HG03558 (cell line): ENCODE measurements at regions not wholly inside any gene's neighbourhood (a gene's known extent, or its start where the extent isn't known, plus 50 kb on each side); places are given as distances from the start of the nearest gene placed in this dataset.
"Not testable (repeated sequence)": the region's sequence is repeated elsewhere in the genome, so short reads cannot be mapped to it uniquely, and the experiment has no call there.

Source experiments
- ATAC-seq: cut with Tn5 transposase; IDR thresholded peaks from one replicate; pipeline ENCODE4 v1.9.1; 2021; ENCODE audit warnings: moderate number of reproducible peaks; ENCODE audit not compliant: unreplicated experiment; ENCODE audit errors: extremely low read depth

DNA sequence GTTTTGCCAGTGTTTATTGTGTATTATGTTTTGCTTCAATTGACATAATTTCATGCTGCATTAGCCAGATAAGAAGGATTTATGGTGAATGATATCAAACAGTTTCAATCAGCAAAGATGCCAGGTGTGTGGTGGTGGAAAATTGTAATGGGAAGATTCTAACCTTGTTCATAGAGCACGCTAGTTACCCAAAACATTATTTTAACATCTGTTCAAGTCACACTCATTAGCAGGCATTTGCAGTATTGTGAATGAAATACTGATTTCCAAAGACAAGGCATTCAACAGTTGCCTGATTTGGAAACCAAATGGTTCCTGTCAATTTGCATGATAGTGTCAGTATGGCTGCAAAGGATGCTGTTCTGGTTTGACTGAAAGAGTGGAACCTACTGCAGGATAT is 129.7 kb downstream of the EPC1 start:
- no peak for ATAC-seq

- not testable (repeated sequence) for ATAC-seq
These were observed 133.1 kb downstream of the EPC1 start for GRCh38 chr10:32213838-32214237.

DNA sequence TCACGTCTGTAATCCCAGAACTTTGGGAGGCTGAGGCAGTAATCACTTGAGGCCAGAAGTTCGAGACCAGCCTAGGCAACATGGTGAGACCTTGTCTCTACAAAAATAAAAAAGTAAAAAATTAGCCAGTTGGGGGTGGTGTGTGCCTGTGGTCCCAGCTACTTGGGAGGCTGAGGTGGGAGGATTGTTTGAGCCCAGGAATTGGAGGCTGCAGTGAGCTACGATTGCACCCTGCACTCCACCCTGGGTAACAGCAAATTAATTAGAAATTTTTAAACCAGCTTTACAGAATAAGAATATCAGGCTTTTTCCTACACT is 136.0 kb downstream of the EPC1 start:
- no peak for ATAC-seq

DNA sequence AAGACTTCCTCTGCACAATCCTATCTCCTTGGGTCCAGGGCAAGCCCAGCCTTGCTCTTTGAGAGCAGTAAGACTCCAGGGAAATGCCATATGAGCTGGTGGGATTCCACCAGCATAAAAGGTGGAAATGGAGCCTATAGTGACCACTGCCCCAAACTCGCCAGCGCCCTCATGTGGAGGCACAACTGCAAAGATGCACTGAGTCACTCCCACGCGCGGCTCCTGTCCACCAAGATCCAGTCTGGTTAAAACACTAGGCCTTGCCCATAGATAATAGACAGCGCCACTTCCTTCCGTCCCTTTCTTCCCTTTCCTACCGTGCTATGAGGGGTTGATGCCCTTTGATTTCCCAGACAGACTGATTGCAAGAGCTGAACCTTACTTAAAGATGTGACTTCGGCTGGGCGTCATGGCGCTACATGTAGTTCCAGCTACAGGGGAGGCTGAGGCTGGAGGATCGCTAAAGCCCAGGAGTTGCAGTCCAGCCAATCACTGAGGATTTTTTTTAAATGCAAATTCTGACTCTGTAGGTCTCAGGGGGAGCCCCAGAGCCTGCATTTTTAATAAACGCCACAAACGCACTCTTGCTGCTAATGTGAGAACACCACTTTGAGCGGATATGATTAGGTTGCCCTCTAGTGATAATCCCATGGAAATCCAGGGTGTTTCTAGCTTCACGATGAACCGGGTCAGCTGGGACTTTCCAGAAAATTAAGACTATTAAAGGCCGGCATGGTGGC is 136.5 kb downstream of the EPC1 start:
- ATAC-seq = no peak

- ATAC-seq = not testable (repeated sequence)
These were observed 139.0 kb downstream of the EPC1 start for GRCh38 chr10:32208005-32208404.

DNA sequence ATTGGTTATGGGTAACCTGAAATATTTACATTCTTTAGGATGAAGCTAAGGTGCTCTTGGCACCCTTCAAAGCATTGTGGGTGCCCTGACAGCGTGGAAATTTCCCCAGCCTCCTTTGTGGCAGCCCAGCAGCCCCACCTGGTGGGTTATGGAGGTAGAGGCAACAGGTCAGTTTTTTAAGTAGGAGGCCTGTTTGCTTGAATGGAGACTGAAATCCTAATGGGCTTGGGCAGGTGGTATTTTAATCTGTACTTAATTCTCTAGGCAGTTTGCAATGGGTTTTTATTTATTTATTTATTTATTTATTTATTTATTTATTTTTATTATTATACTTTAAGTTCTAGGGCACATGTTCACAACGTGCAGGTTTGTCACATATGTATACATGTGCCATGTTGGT is 139.4 kb downstream of the EPC1 start:
- ATAC-seq = no peak

DNA sequence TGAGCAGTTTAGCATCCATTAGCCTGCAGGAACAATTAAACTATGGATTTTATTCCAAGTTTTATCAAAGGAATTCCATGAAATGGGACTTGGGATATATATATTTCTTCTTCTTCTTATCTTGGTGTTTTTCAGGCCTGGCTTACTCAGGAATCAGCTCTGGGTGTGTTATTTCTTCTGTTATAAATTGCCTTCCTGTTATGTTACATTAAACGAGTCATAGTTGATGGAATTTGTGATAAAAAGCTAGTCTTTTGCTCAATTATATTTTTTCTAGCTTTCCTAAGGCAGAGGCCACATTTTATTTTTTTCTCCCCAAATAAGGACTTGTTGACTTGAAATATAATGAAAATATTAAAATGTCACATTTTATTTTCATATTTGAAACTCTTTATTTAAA is 141.3 kb downstream of the EPC1 start:
- no peak for ATAC-seq

- ATAC-seq = no peak
These were observed 142.4 kb downstream of the EPC1 start for GRCh38 chr10:32204606-32205005.

- no peak for ATAC-seq
These were observed 143.6 kb upstream of the KIF5B start for GRCh38 chr10:32199714-32200394.

DNA sequence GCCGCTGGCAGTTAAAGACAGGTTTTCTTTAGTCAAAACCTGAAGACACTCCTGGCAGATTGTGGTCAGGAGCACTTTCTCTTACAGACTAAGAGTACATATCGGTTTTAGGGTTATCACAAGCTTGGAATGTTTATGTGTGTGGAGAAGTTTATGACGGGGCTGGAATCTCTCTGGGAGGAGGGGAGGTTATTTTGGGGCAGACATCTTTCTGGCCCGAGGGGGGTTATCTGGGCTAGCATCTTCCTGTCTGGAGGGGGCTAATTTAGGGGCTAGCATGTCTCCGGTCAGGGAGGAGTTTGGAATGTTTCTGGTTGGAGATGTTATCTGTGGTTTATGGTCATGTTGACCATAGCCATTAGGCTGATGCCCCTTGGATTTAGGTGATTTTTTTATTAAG is 141.2 kb upstream of the KIF5B start:
- no peak for ATAC-seq

- ATAC-seq = no peak
These were observed 134.8 kb upstream of the KIF5B start for GRCh38 chr10:32190890-32191491.

DNA sequence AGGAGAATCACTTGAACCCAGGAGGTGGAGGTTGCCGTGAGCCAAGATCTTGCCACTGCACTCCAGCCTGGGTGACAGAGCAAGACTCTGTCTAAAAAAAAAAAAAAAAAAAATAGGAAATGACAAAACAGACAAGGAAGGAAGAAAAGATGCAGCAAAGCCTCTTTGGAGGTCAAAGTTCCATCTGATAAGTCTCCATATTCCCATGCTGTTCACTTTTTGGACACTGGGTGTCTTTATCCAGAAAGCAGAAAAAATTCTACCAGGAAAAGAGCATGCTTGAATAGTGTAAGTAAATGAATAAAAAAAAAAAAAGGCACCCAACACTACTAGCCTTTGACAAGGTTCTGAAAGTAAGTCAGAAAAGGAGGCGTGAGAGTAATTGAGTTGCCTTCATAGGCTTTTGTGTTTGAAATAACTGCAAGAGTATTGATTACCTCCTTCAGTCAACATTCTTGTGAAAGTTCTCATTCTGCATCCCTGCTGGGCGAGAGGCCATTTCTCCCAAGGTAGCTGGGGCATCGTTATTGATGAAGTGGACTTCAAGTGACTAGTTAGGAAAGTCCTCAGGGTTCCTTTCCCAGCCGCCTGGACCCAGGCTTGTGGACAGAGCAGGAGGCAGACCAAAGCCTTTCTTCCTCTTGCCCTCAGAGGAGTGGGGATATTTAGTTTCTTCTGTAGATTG is 133.3 kb upstream of the KIF5B start:
- no peak for ATAC-seq

- not testable (repeated sequence) for ATAC-seq
These were observed 132.4 kb upstream of the KIF5B start for GRCh38 chr10:32188601-32189000.

DNA sequence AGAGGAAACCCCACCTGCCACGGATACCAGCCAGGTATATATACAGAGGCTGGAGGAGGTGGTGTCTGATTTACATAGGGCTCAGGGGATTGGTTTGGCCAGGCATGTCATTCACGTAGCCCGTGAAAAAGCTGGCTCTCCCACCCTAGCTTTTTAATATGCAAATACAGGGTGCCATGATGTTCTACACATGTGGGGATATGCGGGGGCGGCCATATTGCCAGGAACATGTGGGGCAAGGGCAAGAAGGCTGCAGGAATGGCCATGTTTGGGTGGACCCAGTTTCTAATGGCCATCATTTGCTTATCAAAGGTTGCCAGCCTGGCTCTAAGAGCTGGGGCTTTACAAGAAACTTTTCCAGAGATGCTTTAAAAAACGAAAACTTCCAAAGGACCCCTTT is 131.5 kb upstream of the KIF5B start:
- no peak for ATAC-seq

DNA sequence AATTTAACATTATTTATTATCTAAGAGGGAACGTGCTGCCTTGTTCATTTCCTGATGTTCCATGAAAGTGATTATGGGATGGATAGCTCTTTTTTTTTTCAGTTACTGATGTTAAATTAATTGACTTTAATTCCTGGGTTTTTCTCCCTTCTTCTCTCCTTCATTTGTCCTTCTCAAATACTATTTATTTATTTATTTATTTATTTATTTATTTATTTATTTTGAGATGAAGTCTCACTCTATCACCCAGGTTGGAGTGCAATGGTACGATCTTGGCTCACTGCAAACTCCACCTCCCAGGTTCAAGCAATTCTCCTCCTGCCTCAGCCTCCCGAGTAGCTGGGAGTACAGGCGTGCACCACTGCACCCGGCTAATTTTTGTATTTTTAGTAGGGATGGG is 127.4 kb upstream of the KIF5B start:
- ATAC-seq = not testable (repeated sequence)

DNA sequence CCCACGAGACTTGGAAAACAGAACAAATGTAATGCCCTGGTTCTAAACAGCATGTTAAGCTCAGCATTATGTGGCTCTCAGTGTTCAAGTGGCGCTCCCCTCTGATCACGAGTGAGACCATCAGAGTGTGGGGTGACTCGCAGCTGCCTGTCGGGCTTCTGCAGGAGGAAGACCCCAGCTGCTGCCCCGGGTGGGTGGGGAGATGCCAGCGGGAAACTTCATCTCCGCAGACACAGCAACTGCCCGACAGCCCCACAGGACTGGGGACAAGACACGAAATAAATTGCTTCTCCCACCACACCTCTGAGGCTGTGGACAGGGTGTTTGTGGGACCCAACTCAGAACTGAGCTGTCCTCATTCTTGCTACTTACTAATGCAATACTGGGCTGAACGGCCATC is 126.3 kb upstream of the KIF5B start:
- ATAC-seq = no peak

GRCh38 chr10:32180390-32181280 is 124.4 kb upstream of the KIF5B start:
- ATAC-seq = no peak

GRCh38 chr10:32179836-32180235 is 123.6 kb upstream of the KIF5B start:
- ATAC-seq = no peak

DNA sequence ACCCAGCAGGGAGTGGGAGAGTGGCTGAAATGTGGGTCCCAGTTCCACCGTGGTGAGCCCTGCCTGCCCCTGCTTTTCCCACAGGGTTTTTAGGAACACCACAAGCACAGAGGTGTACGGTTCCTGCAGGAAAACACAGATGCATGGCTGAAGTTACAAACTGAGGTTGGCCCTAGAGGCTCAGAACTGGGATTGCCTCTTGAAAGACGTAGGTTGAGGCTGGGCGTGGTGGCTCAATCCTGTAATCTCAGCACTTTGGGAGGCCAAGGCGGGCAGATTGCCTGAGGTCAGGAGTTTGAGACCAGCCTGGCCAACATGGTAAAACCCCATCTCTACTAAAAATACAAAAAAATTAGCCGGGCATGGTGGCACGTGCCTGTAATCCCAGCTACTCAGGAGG is 121.4 kb upstream of the KIF5B start:
- not testable (repeated sequence) for ATAC-seq

- ATAC-seq = no peak
These were observed 119.4 kb upstream of the KIF5B start for GRCh38 chr10:32175629-32176028.
